Motor neuron (in vitro differentiated cells): ENCODE measurements at regions not wholly inside any gene's neighbourhood (a gene's known extent, or its start where the extent isn't known, plus 50 kb on each side); places are given as distances from the start of the nearest gene placed in this dataset.
"Not testable (repeated sequence)": the region's sequence is repeated elsewhere in the genome, so short reads cannot be mapped to it uniquely, and the experiment has no call there.

Source experiments
- ATAC-seq, 8 experiments: fragments of 200-7000 bp; cut with Tn5 transposase; replicated peaks in 6 of 8; 2 replicates each; pipeline ENCODE4 v1.8.0; 2021; ENCODE audit warnings: mild to moderate bottlenecking in 8 of 8, moderate library complexity in 8 of 8
- H3K27ac ChIP-seq, 2 donors: fragments of 250-450 bp; sonication (Bioruptor Pico); 2 replicates each; pipeline ENCODE4 v1.9.0; 2021; ENCODE audit warnings: antibody characterized with exemption in 2 of 2, mild to moderate bottlenecking in 2 of 2, moderate library complexity in 1 of 2
- H3K4me1 ChIP-seq, 2 donors: fragments of 250-450 bp; sonication (Bioruptor Pico); replicated peaks in 1 of 2; 2 replicates each; pipeline ENCODE4 v1.6.1; 2021; ENCODE audit warnings: antibody characterized with exemption in 2 of 2, mild to moderate bottlenecking in 2 of 2, moderate library complexity in 1 of 2
- H3K4me3 ChIP-seq, 5 donors: fragments of 250-450 bp; sonication (Bioruptor Pico); 2 replicates each; pipeline ENCODE4 v1.9.0; 2021; ENCODE audit warnings: antibody characterized with exemption in 5 of 5, mild to moderate bottlenecking in 5 of 5, moderate library complexity in 4 of 5
- WGBS, 10 experiments: fragments of 450-650 bp; shearing (Covaris generic); methylation state at CpG; one replicate each; pipeline ENCODE4 v1.0.0; 2022; 5-methylcytosine and 5-hydroxymethylcytosine counted together
- in situ Hi-C, 9 experiments: fragments of 400-800 bp; cut with MboI; loops; one replicate each; pipeline ENCODE4 v1.15.0; 2021; ENCODE audit warnings: low sequenced_read_pairs in 9 of 9, low pct_unique_long_range_greater_than_20kb in 2 of 9; ENCODE audit not compliant: unreplicated experiment in 9 of 9

DNA sequence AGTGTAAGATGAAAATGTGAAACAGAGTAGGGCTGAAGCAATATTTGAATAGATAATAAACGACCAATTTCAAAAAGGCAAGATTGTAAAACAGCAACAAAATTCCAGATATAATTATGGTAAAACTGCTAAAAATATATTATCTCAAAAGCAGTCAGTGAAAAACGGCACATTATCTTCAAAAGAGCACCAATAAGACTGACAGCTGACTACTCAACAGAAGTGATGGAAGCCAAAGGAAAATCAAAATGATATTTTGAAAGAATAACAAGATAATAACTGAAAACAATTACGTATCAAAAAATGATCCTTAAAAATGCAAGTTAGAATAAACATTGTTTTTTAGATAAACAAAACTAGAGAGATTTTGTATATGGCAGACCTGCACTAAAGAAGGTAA is 920.6 kb upstream of the FAM98A start:
- no peak overlapping the region for H3K27ac ChIP-seq
- ATAC-seq = no peak
- in situ Hi-C loops = no loop called here
- H3K4me3 ChIP-seq = no peak overlapping the region
- 10 to 92% (median 80%) methylated on average over 3 of the region's 3 CpGs for WGBS, 10 experiments
- H3K4me1 ChIP-seq = no peaks in the 10 kb centered on the region

DNA sequence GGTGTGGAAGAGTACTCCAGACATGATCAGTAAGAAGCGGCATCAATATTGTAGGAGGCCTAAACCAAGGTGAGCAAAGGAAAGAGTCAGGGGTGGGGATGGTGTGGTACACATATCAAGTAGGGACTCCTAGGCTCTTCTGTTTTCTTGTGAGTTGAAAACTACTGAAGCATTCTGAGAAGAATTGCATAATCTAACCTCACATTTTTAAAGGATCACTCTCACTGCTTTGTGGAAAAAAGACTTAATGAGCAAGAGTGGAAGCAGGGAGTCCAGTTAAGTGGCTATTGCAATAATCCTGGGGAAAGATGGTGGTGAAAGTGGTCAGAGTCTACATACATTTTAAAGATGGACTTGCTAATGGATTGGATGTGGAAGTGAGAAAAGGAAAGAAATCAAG is 899.5 kb upstream of the FAM98A start:
- 55 to 100% (median 100%) methylated on average over 1 of the region's 1 CpG; no CpG with 5 or more reads in 2 of the 10 experiments for WGBS, 10 experiments
- no peaks in the 10 kb centered on the region for H3K4me1 ChIP-seq
- in situ Hi-C loops = no loop called here
- ATAC-seq = no peak
- H3K4me3 ChIP-seq = no peak overlapping the region
- H3K27ac ChIP-seq = no peak overlapping the region

GRCh38 chr2:34494192-34494591 is 895.1 kb upstream of the FAM98A start:
- H3K4me1 ChIP-seq, H3K27ac ChIP-seq, ATAC-seq, H3K4me3 ChIP-seq, in situ Hi-C loops: not testable (repeated sequence)
- WGBS, 10 experiments = no CpG with 5 or more reads among the region's 18 CpGs

- H3K4me1 ChIP-seq = no peaks in the 10 kb centered on the region
- H3K4me3 ChIP-seq = no peak overlapping the region
- ATAC-seq = no peak
- H3K27ac ChIP-seq = no peak overlapping the region
- in situ Hi-C loops = no loop called here
- WGBS, 10 experiments = 4 to 100% (median 85%) methylated on average over 1 to 3 of the region's 3 CpGs
Measured at GRCh38 chr2:34492561-34493455, 893.7 kb upstream of the FAM98A start.

DNA sequence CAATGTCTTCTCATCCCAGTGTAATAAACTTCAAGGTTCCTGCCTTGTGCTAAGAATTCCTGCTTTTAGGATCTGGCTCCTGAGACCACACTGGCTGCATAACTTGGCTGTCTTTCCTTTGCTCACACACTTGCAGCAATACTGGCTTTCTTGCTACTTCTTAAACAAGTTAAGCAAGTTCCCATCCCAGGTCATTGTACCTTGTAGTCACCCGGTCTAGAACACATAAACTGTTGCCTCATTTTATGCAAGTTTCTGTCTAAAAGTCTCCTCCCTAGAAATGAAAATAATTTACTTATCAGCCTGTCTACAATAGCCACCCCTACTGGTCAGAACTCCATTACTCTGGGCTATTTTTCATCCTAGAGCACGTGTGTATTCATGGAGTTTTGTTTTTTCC is 887.9 kb upstream of the FAM98A start:
- Histone ChIP-seq H3K4me1 (no peaks in the 10 kb centered on the region), H3K4me3 (no peak overlapping the region), H3K27ac (no peak overlapping the region)
- in situ Hi-C loops = no loop called here
- ATAC-seq = no peak
- whole genome bisulfite sequencing, 10 experiments = 0 to 100% (median 54%) methylated on average over 1 to 2 of the region's 2 CpGs; no CpG with 5 or more reads in 2 of the 10 experiments

- in situ Hi-C loops = no loop called here
- no peak for ATAC-seq
- WGBS, 10 experiments = 0 to 100% (median 55%) methylated on average over 1 to 3 of the region's 3 CpGs; no CpG with 5 or more reads in 2 of the 10 experiments
- H3K4me1 ChIP-seq = no peaks in the 10 kb centered on the region
- no peak overlapping the region for H3K27ac ChIP-seq
- H3K4me3 ChIP-seq = no peak overlapping the region
Measured at GRCh38 chr2:34481542-34481941, 882.4 kb upstream of the FAM98A start.

DNA sequence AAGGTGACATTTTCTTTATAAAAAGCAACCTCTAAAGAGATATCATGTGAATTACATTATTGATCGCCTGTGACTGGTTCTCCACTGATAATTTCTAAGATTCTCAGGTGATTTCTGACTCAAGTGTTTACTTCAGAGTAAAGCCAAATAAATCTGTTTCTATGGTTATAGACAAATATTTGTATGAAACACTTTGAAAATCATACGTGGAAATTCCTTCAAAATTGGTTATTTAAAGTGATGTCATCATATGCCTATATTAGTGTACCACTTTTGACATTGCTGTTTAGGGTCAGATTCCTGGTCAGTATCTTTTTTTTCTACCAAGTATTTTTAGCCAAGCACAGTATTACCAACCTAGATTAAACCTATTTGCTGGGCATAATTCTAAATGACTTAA is 881.3 kb upstream of the FAM98A start:
- Histone ChIP-seq H3K27ac (no peak overlapping the region), H3K4me3 (no peak overlapping the region), H3K4me1 (no peaks in the 10 kb centered on the region)
- ATAC-seq = no peak
- 0 to 100% (median 52%) methylated on average over 1 to 2 of the region's 2 CpGs; no CpG with 5 or more reads in 2 of the 10 experiments for WGBS, 10 experiments
- in situ Hi-C loops = no loop called here

- H3K4me1 ChIP-seq = no peaks in the 10 kb centered on the region
Measured at GRCh38 chr2:34475156-34475555, 876.1 kb upstream of the FAM98A start.

GRCh38 chr2:34474646-34475045 is 875.5 kb upstream of the FAM98A start:
- Histone ChIP-seq H3K27ac (no peak overlapping the region), H3K4me1 (no peaks in the 10 kb centered on the region), H3K4me3 (no peak overlapping the region)
- WGBS, 10 experiments = 0 to 100% (median 80%) methylated on average over 1 of the region's 1 CpG; no CpG with 5 or more reads in 5 of the 10 experiments
- ATAC-seq = no peak
- in situ Hi-C loops = no loop called here

More at GRCh38 chr2:34475156-34475555, 876.1 kb upstream of the FAM98A start:
- Histone ChIP-seq H3K4me3 (no peak overlapping the region), H3K27ac (no peak overlapping the region)
- WGBS, 10 experiments = 0 to 33% (median 0%) methylated on average over 1 of the region's 1 CpG; no CpG with 5 or more reads in 3 of the 10 experiments
- in situ Hi-C loops = no loop called here
- ATAC-seq = no peak

DNA sequence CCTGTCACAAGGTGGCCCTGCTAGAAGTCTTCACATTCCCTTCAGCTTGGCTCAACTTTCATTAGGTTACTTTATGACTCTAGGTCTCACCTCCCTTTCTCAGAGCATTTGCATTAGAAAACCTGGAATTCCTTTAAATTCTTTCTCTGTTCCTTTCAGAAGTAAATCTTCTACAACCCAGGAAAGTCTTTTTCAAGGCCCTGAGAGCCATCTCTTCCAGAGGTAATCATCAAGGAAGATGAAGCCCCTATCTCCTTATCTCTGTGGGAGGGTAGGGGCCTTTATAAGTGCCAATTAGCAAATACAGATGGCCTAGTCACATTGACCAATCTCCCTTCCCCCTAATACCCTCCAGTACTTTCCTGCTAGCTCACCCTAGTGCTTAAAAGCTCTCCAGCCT is 848.0 kb upstream of the FAM98A start:
- H3K4me3 ChIP-seq = no peak overlapping the region
- H3K27ac ChIP-seq = no peak overlapping the region
- no peak for ATAC-seq
- in situ Hi-C loops = no loop called here
- H3K4me1 ChIP-seq = no peaks in the 10 kb centered on the region

- no peak for ATAC-seq
- in situ Hi-C loops = no loop called here
Measured at GRCh38 chr2:34423301-34423700, 824.2 kb upstream of the FAM98A start.

DNA sequence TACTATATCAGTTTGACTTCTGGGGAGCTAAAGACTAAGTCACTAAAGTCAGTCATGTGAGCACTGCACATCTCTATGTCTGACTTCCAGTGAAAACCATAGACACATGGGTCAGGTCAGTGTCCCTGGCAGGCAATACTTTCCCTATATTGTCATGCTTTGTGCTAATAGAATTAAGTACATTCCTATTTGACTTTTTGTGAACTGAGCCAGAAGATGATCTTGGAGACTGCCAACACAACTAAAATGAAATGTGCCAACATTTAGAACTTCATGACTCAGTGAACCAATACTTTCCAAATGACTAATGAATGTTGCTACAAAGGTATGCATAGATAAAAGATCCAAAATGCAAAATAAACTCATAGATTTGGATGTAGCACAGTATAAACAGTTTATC is 820.8 kb upstream of the FAM98A start:
- ATAC-seq = no peak
- Histone ChIP-seq H3K4me3 (no peak overlapping the region), H3K27ac (no peak overlapping the region), H3K4me1 (no peaks in the 10 kb centered on the region)
- in situ Hi-C loops = no loop called here

More at GRCh38 chr2:34423301-34423700, 824.2 kb upstream of the FAM98A start:
- Histone ChIP-seq H3K4me3 (no peak overlapping the region), H3K4me1 (no peaks in the 10 kb centered on the region), H3K27ac (no peak overlapping the region)
- 52 to 100% (median 85%) methylated on average over 2 of the region's 2 CpGs; no CpG with 5 or more reads in 1 of the 10 experiments for WGBS, 10 experiments

GRCh38 chr2:34416856-34417255 is 817.8 kb upstream of the FAM98A start:
- Histone ChIP-seq H3K27ac (no peak overlapping the region), H3K4me3 (no peak overlapping the region), H3K4me1 (no peaks in the 10 kb centered on the region)
- in situ Hi-C loops = no loop called here
- ATAC-seq = no peak
- WGBS, 10 experiments = 0 to 100% (median 79%) methylated on average over 1 to 2 of the region's 2 CpGs

DNA sequence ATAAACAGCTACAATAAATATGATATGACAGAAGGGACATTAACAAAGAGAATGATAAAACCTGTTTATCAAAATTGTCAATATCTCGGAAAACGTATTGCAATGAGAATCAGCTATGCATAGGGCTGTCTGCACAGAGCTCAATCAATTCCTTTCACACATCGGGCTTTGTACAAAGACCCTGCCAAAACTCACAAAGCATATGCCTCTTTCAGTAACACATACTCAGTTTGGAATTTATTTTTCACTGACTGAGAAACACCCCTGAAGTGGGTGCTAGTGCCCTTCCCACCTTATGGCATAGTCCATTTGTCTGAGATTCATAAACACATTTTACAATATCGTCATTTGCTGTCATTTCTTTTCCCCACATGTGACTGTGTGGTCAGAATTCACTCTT is 815.8 kb upstream of the FAM98A start:
- in situ Hi-C loops = no loop called here
- WGBS, 10 experiments = 0 to 100% (median 84%) methylated on average over 1 to 4 of the region's 4 CpGs
- no peak for ATAC-seq

More for the DNA sequence above, 815.8 kb upstream of the FAM98A start:
- H3K4me1 ChIP-seq = no peaks in the 10 kb centered on the region
- H3K4me3 ChIP-seq = no peak overlapping the region
- no peak overlapping the region for H3K27ac ChIP-seq
